GM21423 (cell line): ENCODE measurements at regions not wholly inside any gene's neighbourhood (a gene's known extent, or its start where the extent isn't known, plus 50 kb on each side); places are given as distances from the start of the nearest gene placed in this dataset.
A peak's percentile ranks its signal among the peaks of the same experiment; 100 is the strongest.

Experiments
- ATAC-seq: cut with Tn5 transposase; IDR thresholded peaks from one replicate; pipeline ENCODE4 v1.9.1; 2021; ENCODE audit warnings: mild to moderate bottlenecking, moderate library complexity; ENCODE audit not compliant: unreplicated experiment

DNA sequence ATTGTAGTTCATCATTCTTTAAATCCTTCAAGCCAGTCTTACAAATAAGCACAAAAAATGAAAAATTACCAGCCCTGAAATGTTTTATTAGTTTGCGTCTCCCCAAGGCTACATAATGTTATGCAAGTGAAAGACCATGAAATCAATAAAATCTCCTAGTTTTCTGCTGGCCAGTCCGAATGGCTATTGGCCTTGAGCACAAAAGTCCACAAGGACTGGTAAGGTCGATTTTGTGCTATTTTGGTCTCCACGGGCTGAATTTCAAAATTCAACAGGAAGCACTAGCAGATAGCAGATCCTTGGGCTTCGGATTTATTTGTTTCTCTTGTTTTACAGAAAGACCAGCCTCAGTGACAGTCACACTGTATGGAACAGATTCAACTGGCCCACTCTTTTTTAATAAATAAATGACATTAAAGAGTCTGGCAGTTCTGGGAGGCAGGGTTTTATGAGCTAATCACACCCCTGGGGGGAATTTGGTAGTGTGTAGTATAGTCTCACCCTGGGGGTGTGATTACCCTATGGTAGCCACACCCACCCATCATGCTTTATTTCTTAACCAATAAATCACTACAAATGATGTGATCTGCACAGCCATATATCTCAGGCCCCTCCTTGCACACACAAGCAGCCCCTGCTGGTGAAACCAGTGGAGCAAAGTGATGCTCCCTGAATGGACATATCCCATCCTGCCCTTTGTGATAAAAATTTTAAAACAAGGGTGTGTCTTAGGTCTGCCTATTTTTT, 51.1 kb upstream of the TMEM33 start:
- no peak for ATAC-seq

DNA sequence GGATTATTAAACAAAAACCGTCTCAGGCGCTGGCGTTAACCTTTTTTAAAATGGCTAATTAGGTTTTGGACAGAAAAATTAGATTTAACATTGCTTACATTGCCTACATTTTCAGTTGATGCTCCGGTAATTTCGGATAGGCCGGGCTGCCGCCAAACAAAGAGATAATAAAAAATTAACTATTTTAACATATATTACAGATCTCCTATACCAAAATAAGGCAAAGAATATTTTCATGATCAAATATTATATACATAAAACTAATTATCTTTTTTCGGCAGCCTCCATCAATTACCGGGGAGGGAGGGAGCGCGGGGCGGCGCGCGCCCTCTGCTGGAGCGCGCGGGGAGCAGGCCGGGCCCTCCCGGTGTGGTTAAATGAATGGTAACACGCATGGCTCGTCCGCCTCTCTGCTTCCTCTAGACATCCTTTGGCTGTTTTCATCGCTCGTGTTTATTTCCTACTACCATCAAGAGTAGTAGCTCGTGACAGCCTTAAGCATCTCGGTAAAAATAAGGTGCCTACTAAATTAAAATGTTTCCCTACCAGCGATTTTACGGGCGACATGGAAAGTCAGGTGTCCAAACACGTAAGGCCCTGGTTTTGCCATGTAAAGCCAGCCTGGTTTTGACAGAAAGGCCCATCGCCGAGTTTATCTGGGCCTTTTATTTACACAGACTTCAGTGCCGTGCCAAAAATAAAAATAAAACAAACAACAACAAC, 52.4 kb upstream of the TMEM33 start:
- peak; percentile 86 for ATAC-seq

DNA sequence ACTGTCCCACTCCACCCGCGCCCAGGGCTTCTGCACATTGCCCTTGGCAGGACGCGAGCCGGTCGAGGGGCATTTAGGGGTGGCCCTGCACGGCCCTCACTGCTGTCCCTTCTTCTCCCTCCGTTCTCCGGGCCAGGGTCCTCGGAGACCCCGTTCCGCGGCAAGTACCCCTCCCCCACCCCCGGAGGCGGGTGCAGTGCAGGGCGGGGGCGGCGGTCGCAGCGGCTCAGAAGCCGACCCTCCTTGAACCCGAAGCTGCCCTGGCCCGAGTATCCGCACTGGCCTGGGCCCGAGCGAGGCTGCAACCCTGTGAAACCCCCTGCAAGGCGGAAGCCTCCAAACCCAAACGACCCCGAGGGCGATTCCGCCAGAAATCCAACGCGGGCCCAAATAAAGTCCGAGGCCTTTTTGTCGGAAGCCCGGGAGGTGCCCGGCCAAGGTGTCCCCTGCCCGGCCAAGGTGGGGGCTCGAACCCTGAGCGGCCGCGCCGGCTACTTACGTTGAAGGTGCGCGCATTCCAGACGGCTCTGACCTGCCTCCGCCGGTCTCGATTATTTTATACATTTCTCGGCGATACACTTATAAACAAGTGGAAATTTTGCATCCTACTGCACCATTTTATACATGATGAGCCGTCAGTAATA, 53.1 kb upstream of the TMEM33 start:
- no peak for ATAC-seq

DNA sequence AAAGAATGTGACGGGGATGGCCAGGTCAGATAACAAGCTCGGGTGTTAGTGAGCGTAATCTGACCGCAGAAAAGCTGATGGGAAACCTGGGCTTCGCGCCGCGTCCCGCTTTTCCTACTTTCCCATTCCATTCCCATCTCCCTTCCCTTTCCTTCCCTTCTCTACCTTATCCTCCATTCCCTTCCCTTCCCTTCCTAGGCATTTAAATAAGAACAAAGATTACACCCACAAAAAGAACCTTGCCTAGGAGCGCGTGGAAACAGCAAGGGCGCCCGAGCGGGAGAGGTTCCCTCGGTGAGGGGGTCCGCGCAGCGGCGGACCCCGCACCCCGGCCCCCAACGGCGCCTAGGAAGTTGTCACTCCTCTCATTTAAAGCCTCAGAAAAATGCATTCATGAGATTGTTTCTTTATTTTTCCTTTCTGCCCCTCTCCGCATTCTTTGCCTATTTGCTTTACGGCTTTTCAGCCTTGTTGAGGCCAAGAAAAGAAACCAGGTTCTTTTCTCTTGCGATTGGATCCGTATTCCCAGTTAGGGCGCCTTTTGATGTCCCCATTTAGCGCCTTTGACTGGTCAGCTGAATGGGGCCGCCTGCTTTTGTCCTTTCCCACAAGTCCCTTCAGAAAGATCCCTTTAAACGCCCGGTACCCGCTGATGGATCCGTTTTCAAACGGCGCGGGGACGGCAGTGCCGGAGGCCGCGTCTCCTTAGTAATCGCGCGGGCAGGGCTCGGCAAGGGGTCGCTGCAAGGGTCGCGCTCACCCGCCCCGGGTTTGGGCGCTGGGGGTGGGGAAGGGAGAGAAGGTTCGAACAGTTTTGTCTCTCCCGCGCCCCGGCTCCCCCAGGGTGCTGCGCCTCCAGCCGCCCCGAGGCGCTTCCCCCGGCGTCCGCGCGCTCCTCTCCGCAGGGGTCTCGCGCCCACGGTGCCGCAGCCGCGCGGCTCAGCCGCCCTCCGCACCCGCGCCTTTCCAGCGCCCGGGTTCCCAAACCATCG, 54.1 kb upstream of the TMEM33 start:
- no peak for ATAC-seq

DNA sequence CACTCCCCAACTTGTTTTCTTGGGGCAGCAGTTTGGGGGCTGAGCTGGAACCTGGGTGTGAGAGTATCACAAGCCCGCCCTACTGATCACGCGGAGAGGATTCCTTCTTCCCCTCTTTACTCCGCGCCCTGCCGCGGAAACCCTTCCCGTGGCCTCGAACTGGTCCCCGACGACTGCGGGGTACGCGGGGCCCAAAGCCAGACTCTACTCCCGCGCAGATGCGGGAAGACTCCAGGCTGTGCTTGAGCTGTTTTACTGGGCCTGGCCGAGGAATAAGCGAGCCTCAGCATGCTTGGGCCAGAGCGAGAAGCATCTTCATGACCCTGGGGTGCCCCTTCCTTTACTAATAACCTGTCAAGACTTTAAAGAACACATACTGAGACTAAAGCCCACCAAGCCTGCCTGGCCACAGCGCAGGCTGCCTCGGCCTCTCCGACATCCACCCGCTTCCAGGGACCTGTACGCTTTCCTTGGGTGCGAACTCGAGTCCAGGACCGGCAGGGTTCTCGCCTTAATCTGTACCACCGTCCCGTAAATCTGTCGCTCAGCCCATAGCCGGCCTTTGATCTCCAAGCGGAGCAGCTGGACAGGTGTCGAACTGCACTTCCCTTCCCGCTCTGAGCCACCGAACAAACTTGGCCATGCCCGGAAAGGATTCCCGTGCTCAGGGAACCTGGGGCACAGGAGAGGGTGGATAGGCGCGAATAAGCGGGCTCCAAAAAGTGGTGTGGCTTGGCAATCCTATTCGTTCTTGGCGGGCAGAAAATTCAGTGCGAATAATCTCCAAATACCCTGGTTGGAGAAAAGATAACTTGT, 55.0 kb upstream of the TMEM33 start:
- ATAC-seq = no peak

DNA sequence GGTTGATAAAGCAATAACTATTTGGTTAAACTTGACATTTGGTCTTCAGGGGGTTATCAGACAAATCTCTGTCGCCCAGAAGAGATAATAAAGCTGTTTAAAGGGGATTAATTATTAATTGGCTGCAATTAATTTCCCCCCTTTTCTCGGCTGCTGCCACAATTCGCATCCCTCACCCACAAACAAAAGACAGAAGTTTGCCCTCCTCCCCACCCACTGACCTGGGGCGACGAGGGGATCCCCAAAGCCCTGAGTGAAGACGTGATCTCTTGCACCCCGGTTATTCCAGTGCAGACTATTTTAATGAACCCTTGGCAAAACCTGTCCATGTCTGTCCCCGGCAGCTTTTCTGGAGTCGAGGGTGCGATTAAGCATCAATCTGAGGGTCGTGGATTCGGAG, 55.7 kb upstream of the TMEM33 start:
- no peak for ATAC-seq

DNA sequence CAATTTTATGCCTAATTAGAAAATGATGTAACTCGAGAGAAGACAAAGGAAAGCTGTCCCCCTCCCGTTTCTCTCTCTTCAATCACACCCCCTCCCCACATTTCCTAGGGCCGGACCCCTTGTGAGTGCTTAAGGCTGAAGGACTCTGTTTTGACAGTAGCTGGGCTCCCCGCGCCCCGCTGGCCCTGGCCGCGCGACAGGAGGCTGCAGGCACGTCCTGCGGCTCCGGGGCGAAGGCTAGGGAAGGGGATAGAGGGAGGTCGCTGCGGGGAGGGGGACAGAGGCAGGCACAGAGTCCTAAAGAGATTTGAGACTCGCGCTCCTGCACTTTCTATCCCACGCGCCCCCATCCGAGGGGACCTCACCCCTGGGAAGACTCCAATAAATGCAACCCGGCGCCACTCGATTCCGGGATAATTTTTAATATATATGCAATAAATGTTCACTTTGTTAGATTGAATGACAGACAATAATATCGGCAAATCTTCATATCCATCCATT, 56.2 kb upstream of the TMEM33 start:
- no peak for ATAC-seq

DNA sequence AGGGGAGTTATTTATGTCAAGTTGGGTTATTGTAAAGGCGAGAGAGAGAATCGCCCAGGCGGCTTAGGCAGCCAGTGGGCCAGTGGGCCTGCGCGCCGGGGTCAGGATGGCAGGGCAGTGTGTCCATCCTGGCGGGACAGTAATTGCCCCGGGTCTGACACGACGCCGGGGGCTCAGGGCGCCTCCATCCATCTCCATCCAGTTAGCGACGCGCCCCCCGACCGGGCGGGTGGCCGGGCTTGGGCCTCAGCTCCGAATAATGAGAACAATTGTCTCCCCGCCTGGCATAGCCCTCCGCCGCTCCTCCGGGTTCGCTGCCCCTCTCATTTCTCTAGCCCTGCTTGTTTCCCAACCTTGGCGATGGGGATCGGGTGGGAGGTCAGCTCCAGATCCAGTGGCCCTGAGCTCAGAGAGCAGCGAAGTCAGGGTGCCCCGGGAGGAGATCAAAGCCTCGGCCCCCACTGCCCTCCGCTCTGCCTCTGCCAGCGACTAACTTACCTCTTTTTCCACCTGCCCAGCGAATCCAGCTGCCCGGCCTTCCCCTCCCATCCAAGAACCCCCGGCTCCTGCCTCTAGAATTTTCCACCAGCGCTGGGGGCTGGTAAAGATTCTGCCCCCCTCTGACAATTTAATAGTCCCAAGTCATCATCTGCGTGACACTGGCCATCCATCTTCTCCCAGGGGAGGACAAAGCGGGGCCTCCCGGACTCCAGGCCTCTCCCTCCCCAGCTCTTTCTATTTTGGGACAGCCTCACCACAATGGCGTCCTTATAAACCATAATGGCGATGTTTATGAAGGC, 56.9 kb upstream of the TMEM33 start:
- ATAC-seq = no peak

DNA sequence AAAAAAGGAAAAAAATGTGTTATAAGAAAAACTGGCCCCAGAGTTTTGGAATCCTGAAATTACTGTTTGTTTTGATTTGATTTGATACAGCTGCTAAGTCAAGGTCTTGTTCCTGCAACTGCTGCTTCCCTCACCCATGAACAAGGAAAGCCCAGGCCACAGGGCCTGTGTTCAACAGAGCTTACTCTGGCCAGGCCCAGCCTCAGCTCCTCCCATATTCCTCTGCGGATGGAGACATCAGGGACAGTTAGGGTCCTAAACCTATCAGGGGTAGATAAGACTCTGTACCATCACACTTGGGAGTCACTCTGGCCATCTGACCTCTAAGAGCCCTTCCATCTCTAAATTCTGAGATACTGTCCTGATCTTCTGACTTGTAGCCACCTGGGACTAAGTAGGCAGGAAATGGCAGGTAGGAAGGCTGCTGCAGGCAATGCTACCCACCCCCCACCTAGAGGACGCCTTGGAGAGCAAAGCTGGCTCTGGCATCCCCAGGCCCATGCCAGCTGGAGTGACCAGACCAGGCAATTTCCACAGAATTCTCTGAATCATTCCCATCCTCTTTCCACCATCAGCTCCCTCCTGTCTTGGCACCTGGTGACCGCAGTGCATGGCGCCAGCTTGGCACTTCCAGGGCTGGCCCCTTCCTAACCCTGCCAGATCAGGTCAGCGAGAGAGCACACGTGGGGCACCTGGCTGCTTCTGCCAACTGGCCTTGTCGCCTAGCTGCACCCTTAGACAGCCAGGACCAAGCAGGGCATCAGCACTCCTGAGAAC, 58.0 kb upstream of the TMEM33 start:
- no peak for ATAC-seq

DNA sequence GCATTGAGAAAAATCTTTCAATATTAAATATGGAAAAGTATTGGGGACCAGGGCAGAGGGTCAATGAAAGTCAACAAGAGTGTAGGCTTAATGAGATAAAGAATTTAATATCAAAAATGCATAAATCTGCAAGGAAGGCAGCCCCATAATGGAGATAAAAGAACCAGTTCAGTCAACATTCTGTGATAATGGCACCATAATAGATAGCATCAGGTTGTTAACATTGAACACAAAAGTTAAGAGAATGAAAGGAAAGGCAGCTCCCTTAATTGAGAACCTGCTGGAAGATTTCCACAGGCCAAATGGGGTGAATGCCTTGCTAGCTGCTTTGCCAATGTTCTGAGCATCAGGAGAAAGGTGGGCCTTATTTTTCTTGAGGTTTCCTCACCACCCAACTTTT, 60.4 kb upstream of the TMEM33 start:
- ATAC-seq = no peak

DNA sequence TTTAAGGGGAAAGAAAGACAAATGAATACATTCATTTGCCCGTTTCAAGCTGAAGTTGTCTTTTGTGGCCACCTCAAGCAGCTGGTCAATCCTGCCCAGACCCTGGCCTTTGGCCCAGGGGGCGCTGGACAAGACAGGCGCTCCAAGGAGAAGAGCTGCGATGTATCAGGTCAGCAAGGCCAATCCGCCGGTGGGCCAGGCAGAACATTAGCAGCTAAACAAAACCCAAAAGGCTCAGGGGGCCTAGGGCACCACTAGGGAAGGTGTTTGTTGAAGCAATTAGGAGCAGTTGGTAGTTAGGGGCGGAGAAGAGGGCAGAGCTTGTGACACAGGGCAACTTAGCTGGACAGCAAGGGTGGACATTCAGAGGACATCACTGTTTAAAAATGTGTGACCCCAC, 60.8 kb upstream of the TMEM33 start:
- no peak for ATAC-seq

DNA sequence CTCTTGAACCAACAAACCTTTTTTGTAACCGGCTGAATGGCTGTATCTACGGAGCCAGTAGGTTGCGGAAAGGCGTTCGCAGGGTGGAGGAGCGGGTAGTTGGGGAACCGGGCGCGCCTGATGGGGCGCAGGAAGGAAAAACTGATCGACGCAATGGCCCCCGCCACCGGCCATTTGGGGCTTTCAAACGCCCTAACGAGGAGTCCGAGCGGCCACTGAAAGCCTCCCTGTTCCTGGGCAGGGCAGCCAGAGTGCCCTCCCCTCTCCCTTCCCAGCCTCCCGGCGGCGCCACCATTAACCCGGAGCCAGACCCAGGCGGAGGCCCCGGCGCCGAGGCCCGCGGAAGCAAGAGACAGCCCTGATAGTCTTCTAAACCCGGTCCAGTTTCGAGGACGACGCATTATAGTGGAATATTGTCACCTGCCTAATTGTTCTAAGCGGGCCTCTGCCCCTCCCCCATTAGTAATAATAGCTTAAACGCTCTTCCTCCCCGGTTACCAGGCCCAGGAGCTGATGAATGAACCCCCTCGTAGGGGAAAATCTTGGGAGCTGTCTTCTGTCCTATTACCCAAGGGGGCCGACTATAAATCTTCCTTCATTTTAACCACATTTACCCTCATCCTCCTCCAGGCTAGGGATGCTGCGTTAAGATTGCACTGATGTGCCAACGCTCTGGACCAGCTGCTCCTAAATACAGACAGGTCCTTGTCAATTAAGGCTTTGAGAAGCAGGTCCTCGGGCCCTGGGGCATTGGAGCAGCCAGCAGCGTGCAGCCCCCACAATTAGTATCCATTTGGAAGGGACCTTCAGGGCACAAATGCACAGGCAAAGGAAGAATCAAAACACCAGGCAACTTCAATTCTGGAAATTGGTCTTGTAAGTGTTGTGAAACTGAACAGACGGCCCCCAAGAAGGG, 61.6 kb upstream of the TMEM33 start:
- ATAC-seq = no peak

DNA sequence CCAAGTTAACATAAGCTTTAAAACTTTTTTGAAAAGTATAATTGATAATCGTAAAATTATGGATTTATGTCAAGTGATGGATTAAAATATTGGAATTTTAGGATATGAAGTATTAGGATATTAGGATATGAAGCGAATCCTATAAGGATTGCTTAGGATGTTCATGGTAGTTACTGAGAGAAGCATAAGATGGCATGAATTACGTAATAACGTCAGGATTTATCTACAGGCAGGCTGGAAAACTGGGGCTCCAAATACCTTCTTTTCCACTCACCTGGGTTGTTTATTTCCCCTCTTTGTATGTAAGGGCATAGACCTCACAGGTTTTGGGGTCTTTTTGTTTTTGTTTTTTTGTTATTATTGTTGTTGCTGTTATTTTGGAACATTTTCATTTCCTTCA, 65.2 kb upstream of the TMEM33 start:
- no peak for ATAC-seq

DNA sequence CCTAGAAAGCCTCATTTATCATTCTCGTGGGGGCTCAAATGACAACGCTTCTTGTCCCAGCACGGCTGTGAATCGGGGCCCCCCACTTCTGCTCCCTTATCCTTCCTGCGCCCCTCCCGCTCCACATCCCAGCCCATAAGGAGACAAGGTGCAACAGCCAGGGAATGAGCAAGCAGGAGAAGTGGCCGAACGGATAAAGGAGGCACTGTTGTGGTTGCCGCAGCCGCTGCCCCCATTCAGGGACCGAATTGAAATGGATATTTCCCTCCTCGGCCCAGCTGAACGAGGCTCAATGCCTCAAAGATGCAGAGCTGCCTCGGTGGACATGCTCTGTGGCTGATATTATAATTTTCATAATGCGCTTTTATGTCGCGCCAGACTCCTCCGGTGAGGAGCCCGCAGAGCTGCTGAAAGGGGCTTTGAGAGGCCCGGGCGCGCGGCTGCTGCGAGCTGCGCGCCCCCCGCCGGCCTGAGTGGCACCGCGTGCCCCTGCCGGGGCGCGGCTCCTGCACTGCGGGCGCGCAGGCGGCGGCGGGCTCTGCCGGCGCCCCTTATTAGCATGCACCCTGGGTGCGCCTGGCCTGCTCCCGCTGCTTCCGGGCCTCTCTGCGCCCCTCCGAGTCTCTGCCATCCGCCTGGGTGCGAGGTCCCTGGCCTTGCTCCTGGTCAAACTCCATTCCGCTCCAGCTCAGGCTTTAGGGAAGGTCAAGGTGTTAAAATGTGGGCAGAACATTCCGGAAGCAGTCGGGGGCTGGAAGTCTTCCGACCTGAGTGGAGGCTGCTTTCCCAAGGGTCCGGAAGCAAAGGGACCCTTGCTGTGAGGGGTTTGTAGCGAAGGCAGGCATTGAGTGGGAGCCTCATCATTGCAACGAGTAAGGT, 68.2 kb upstream of the TMEM33 start:
- ATAC-seq = no peak

DNA sequence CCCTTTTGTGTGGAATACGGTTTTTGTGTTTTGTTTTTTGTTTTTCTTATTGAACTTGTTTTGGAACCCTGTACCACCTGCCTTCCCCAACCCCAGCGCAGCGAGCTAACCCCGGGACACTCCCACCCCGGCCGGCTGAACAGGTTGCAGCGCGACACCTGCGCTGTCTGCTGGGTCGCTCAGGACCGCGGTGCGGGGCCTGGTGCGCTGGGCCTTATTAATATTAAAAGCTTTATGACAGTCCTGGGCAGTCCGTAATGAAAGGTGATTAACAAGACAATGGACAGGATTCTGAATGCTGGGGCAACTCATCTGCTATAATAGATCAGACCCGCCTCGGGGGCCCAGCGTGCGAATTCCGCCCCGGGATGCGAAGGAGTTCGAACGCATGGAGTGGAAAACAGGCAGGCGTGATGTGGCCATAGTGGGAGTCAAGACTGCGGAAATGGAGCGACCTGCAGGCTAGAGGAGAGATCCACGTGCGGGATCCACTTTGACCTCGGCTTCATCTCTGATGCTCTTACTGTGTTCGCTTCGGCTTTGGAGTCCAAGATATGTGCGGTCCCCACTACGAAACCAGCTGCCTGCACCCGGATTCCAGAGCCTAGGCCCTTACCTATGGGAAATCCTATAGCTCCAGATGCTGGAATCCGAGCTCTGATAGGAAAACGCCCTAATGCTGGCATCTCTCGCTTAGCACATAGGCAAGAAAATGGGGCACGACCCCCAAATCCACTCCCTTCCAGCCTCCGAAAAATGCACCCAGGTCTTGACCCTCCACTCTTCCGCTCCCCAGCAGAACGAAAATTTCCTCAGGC, 69.0 kb upstream of the TMEM33 start:
- no peak for ATAC-seq
